IMR-90 (cell line): ENCODE measurements at regions not wholly inside any gene's neighbourhood (a gene's known extent, or its start where the extent isn't known, plus 50 kb on each side); places are given as distances from the start of the nearest gene placed in this dataset.

ENCODE experiments used
- ATAC-seq: fragments of 200-7000 bp; cut with Tn5 transposase; 2 replicates; pipeline ENCODE4 v1.9.1; 2020; ENCODE audit warnings: low read depth, mild to moderate bottlenecking, moderate library complexity
- BruUV-seq: library from RNA; stranded (reverse); fragments of 400-500 nt; replicated peaks from 2 replicates; lab custom pipeline; 2021; lab: Mats Ljungman, UMichigan
- CTCF ChIA-PET: fragments of 300-600 bp; formaldehyde crosslinking; extraction: SDS; loops from one replicate; lab custom pipeline; 2021; ENCODE audit warnings: antibody characterized with exemption; lab: Yijun Ruan, JAX
- POLR2A ChIA-PET: fragments of 300-600 bp; sonication (Branson Sonifier 250); formaldehyde crosslinking; loops from one replicate; lab custom pipeline; 2022; ENCODE audit warnings: antibody characterized with exemption; ENCODE audit not compliant: unreplicated experiment; lab: Charles Lee
- DNase-seq: peaks from one replicate; pipeline ENCODE4 v3.0.0; 2013
- H2AFZ ChIP-seq: replicated peaks from 2 replicates; pipeline ENCODE3; 2013; ENCODE audit warnings: low read length, mild to moderate bottlenecking; ENCODE audit not compliant: poor library complexity
- H2AK5ac ChIP-seq: 2 replicates; pipeline ENCODE4 v1.6.1; 2013; ENCODE audit warnings: low read depth, low read length, inconsistent platforms
- H2AK9ac ChIP-seq: replicated peaks from 2 replicates; pipeline ENCODE3; 2013; ENCODE audit warnings: mild to moderate bottlenecking, low read depth, low read length, moderate library complexity; ENCODE audit not compliant: poor library complexity
- H2BK120ac ChIP-seq: 2 replicates; pipeline ENCODE4 v1.6.1; 2013; ENCODE audit warnings: low read depth, low read length, inconsistent platforms
- H2BK15ac ChIP-seq: 3 replicates; pipeline ENCODE4 v1.6.1; 2013; ENCODE audit warnings: low read depth, low read length, inconsistent platforms
- H2BK20ac ChIP-seq: 2 replicates; pipeline ENCODE4 v1.6.1; 2013; ENCODE audit warnings: low read depth, mild to moderate bottlenecking, inconsistent platforms, low read length, moderate library complexity
- H2BK5ac ChIP-seq: 2 replicates; pipeline ENCODE4 v1.6.1; 2013; ENCODE audit warnings: mild to moderate bottlenecking, low read depth, low read length, inconsistent platforms; ENCODE audit not compliant: poor library complexity, severe bottlenecking
- H3K14ac ChIP-seq: replicated peaks from 2 replicates; pipeline ENCODE4 v1.6.1; 2013; ENCODE audit warnings: low read depth, low read length, inconsistent platforms
- H3K18ac ChIP-seq: 2 replicates; pipeline ENCODE4 v1.6.1; 2013; ENCODE audit warnings: low read depth, low read length, control low read depth
- H3K23ac ChIP-seq: 2 replicates; pipeline ENCODE4 v1.6.1; 2013; ENCODE audit warnings: low read depth, low read length, inconsistent platforms
- H3K27ac ChIP-seq: 2 replicates; pipeline ENCODE4 v1.5.1; 2013; ENCODE audit warnings: mild to moderate bottlenecking, control low read depth, low read length; ENCODE audit not compliant: insufficient read depth
- H3K27me3 ChIP-seq: 2 replicates; pipeline ENCODE4 v1.6.1; 2013; ENCODE audit warnings: low read length; ENCODE audit not compliant: control insufficient read depth, insufficient read depth
- H3K36me3 ChIP-seq: 2 replicates; pipeline ENCODE4 v1.6.1; 2013; ENCODE audit warnings: low read length, mixed read lengths; ENCODE audit not compliant: control insufficient read depth, insufficient read depth
- H3K4ac ChIP-seq: 2 replicates; pipeline ENCODE4 v1.6.1; 2013; ENCODE audit warnings: low read depth, low read length, inconsistent platforms
- H3K4me1 ChIP-seq: 2 replicates; pipeline ENCODE4 v1.6.1; 2013; ENCODE audit warnings: low read length, mixed read lengths; ENCODE audit not compliant: control insufficient read depth, insufficient read depth
- H3K4me2 ChIP-seq: 2 replicates; pipeline ENCODE4 v1.6.1; 2013; ENCODE audit warnings: low read depth, mild to moderate bottlenecking, control low read depth, low read length, moderate library complexity
- H3K4me3 ChIP-seq: 2 replicates; pipeline ENCODE4 v1.5.1; 2013; ENCODE audit warnings: low read depth, mild to moderate bottlenecking, control low read depth, low read length, moderate library complexity; ENCODE audit not compliant: insufficient read depth
- H3K56ac ChIP-seq: 2 replicates; pipeline ENCODE4 v1.6.1; 2013; ENCODE audit warnings: low read length, inconsistent platforms; ENCODE audit not compliant: insufficient read depth; ENCODE audit errors: extremely low read depth
- H3K79me1 ChIP-seq, 2 experiments: 2 replicates each; pipeline ENCODE4 v1.6.1; 2013; ENCODE audit warnings: low read length in 2 of 2, inconsistent platforms in 1 of 2, low read depth in 1 of 2
- H3K9ac ChIP-seq: 2 replicates; pipeline ENCODE4 v1.6.1; 2013; ENCODE audit warnings: low read depth, low read length, control low read depth
- H3K9me1 ChIP-seq: 2 replicates; pipeline ENCODE4 v1.6.1; 2013; ENCODE audit warnings: low read length, inconsistent platforms; ENCODE audit not compliant: insufficient read depth
- H3K9me3 ChIP-seq: 2 replicates; pipeline ENCODE4 v1.6.1; 2013; ENCODE audit warnings: low read length; ENCODE audit not compliant: control insufficient read depth, insufficient read depth
- H4K20me1 ChIP-seq: 2 replicates; pipeline ENCODE4 v1.6.1; 2013; ENCODE audit warnings: low read length, inconsistent platforms; ENCODE audit not compliant: insufficient read depth
- H4K5ac ChIP-seq: 2 replicates; pipeline ENCODE4 v1.6.1; 2013; ENCODE audit warnings: mild to moderate bottlenecking, low read depth, low read length, control low read depth
- H4K8ac ChIP-seq, 2 experiments: 2 replicates each; pipeline ENCODE4 v1.6.1; 2013; ENCODE audit warnings: low read depth in 2 of 2, low read length in 2 of 2, control low read depth in 1 of 2, inconsistent platforms in 1 of 2
- H4K91ac ChIP-seq: 2 replicates; pipeline ENCODE4 v1.6.1; 2013; ENCODE audit warnings: low read depth, low read length, inconsistent platforms; ENCODE audit not compliant: insufficient read depth
- BHLHE40 ChIP-seq: fragments of 150-350 bp; IDR thresholded peaks from 2 replicates; pipeline ENCODE4 v1.6.1; 2016; ENCODE audit warnings: mild to moderate bottlenecking, low read depth, low read length
- CHD1 ChIP-seq: IDR thresholded peaks from 2 replicates; pipeline ENCODE4 v1.6.1; 2012; ENCODE audit warnings: low read depth, low read length, improper control_type of control experiment
- ELK1 ChIP-seq: fragments of 150-350 bp; IDR thresholded peaks from 2 replicates; pipeline ENCODE4 v1.6.1; 2016; ENCODE audit warnings: low read depth, mild to moderate bottlenecking, low read length, moderate library complexity, borderline replicate concordance
- FOS ChIP-seq: fragments of 150-350 bp; IDR thresholded peaks from 2 replicates; pipeline ENCODE4 v1.6.1; 2016; ENCODE audit warnings: low read depth, low read length
- MAFK ChIP-seq: IDR thresholded peaks from 2 replicates; pipeline ENCODE4 v1.6.1; 2012; ENCODE audit warnings: low read depth, low read length, improper control_type of control experiment
- MXI1 ChIP-seq: IDR thresholded peaks from 2 replicates; pipeline ENCODE4 v1.6.1; 2012; ENCODE audit warnings: low read depth, mild to moderate bottlenecking, low read length, moderate library complexity, borderline replicate concordance
- WGBS, 2 experiments: methylation state at CpG; one replicate each; pipeline versions ENCODE4 v1.1.5 to v1.1.7; 2013; ENCODE audit warnings: missing lambda C conversion rate in 2 of 2; ENCODE audit not compliant: insufficient read length in 1 of 2; ENCODE audit errors: extremely low coverage in 2 of 2; 5-methylcytosine and 5-hydroxymethylcytosine counted together
- dilution Hi-C: fragments of 300-500 bp; cut with HindIII; formaldehyde crosslinking; loops from one replicate; pipeline ENCODE4 v1.14.3; 2018; ENCODE audit warnings: low sequenced_read_pairs; ENCODE audit not compliant: unreplicated experiment
- in situ Hi-C: fragments of 300-500 bp; cut with MboI; formaldehyde crosslinking; loops from 3 replicates; pipeline ENCODE4 v1.14.3; 2019; ENCODE audit warnings: low sequenced_read_pairs, inconsistent platforms, mixed read lengths
- intact Hi-C: fragments of 100-400 bp; cut with micrococcal nuclease; formaldehyde crosslinking; loops from 2 replicates; pipeline ENCODE4 v1.10.0; 2022

- dilution Hi-C loops, result no loop called here
- no peak for TF ChIP-seq CHD1
- TF ChIP-seq ELK1, result no peak
- TF ChIP-seq BHLHE40, result no peak
- no peak for TF ChIP-seq FOS
- TF ChIP-seq MAFK, result no peak
- no peak for TF ChIP-seq MXI1
- Histone ChIP-seq H3K27ac (no peak overlapping the region), H4K8ac (0 out of 4 replicates have a peak overlapping the region, but pooled peaks of 1 of the 2 experiments have one; percentile 46), H4K5ac (no peak overlapping the region; the same call in 1 of the 2 replicates), H3K4me1 (peaks cover 6% of the 10 kb centered on the region; the same call in 1 of the 2 replicates), H2BK15ac (no peak overlapping the region), H3K4ac (0 out of 2 replicates have a peak overlapping the region, but pooled peaks have one; percentile 25), H4K91ac (no peak overlapping the region), H3K27me3 (no peaks in the 10 kb centered on the region), H3K4me3 (no peak overlapping the region), H3K36me3 (no peaks in the 10 kb centered on the region), H2BK5ac (no peak overlapping the region), H4K20me1 (no peaks in the 10 kb centered on the region), H3K23ac (no peak overlapping the region), H2BK120ac (peak overlapping the region; percentile 59), H2AK5ac (peak overlapping the region; percentile 77; the same call in 1 of the 2 replicates), H2AFZ (no peak overlapping the region), H2AK9ac (no peak overlapping the region), H3K9me1 (no peaks in the 10 kb centered on the region; the same call in 1 of the 2 replicates), H3K9ac (no peak overlapping the region), H3K4me2 (no peak overlapping the region), H3K9me3 (no peaks in the 10 kb centered on the region), H3K18ac (peak overlapping the region; percentile 21; the same call in 1 of the 2 replicates), H3K14ac (no peak overlapping the region), H3K56ac (no peak overlapping the region), H3K79me1 (no peaks in the 10 kb centered on the region), H2BK20ac (peak overlapping the region; percentile 53; the same call in 1 of the 2 replicates)
- in situ Hi-C loops, result no loop called here
- POLR2A ChIA-PET, result no interaction called here
- DNase-seq (peak; percentile 22), ATAC-seq (no peak)
- WGBS, 2 experiments, result no CpG with 5 or more reads among the region's 2 CpGs
- no TSS peak for BruUV-seq
- intact Hi-C loops, result no loop called here
- CTCF ChIA-PET, result no interaction called here
These were observed 533.0 kb downstream of the TMX3 start for GRCh38 chr18:68181956-68182355.
